Suprapubic skin (tissue), 4 donors: ENCODE measurements at regions not wholly inside any gene's neighbourhood (a gene's known extent, or its start where the extent isn't known, plus 50 kb on each side); places are given as distances from the start of the nearest gene placed in this dataset.

Experiments
- DNase-seq, 2 donors: peaks; one replicate each; pipeline ENCODE4 v3.0.0-alpha.2; 2019; ENCODE audit warnings: low spot score in 2 of 2
- H3K27ac ChIP-seq: fragments of 200-600 bp; sonication (generic); one replicate; pipeline ENCODE4 v1.5.1; 2019
- H3K27me3 ChIP-seq: fragments of 200-600 bp; sonication (generic); one replicate; pipeline ENCODE4 v1.5.1; 2019
- H3K36me3 ChIP-seq: fragments of 200-600 bp; sonication (generic); one replicate; pipeline ENCODE4 v1.5.1; 2019
- H3K4me1 ChIP-seq: fragments of 200-600 bp; sonication (generic); one replicate; pipeline ENCODE4 v1.5.1; 2019
- H3K4me3 ChIP-seq: fragments of 200-600 bp; sonication (generic); one replicate; pipeline ENCODE4 v1.5.1; 2019; ENCODE audit warnings: mild to moderate bottlenecking
- H3K9me3 ChIP-seq: fragments of 200-600 bp; sonication (generic); one replicate; pipeline ENCODE4 v1.5.1; 2019
- CTCF ChIP-seq, 2 donors: fragments of 200-600 bp in 1 of 2; fragments of 450-650 bp in 1 of 2; sonication (generic) in 1 of 2; IDR thresholded peaks; one replicate each; pipeline ENCODE4 v1.5.1; 2016 to 2019; ENCODE audit warnings: antibody characterized with exemption in 2 of 2, mild to moderate bottlenecking in 1 of 2, moderate library complexity in 1 of 2
- EP300 ChIP-seq: sonication (generic); formaldehyde crosslinking; IDR thresholded peaks from one replicate; pipeline ENCODE4 v1.6.1; 2017; ENCODE audit warnings: antibody characterized with exemption
- POLR2A ChIP-seq, 2 donors: fragments of 450-650 bp; IDR thresholded peaks; one replicate each; pipeline ENCODE4 v1.6.1; 2017; ENCODE audit warnings: antibody characterized with exemption in 2 of 2, mild to moderate bottlenecking in 2 of 2, moderate library complexity in 2 of 2
- POLR2AphosphoS5 ChIP-seq, 3 donors: sonication (generic); formaldehyde crosslinking; IDR thresholded peaks; one replicate each; pipeline ENCODE4 v1.6.1; 2017; ENCODE audit warnings: antibody characterized with exemption in 3 of 3
- WGBS: methylation state at CpG from one replicate; pipeline ENCODE4 v1.1.5; 2018; 5-methylcytosine and 5-hydroxymethylcytosine counted together

DNA sequence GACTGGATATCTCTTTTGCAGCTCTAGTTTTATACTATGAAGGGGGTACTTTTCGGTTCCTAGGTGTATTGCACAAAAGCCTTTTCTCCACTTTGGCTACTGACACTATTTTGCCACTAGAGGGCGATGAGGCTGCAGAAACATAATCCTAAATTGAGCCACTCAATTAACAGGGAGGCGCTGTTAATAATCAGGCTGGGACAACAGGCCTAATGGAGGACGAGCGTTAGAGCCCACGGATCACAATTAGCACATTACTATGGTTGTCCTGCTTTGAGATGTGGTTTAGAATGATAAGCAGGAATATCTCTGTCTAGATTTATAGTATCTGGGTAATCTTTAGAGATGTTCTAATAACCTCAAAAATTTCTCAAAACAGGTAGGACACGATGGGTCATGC lies 62.2 kb upstream of the PMAIP1 start:
- no peak for TF ChIP-seq POLR2A (IDR thresholded peaks at IDR 0.05)
- TF ChIP-seq CTCF (IDR thresholded peaks at IDR 0.05): peak; percentile 74 to 80
- H3K36me3 ChIP-seq: no peaks in the 10 kb centered on the region
- no peaks in the 10 kb centered on the region for H3K9me3 ChIP-seq
- no peaks in the 10 kb centered on the region for H3K27me3 ChIP-seq
- WGBS: 17% methylated on average over 7 of the region's 7 CpGs
- peak in 1 of 2 donors; percentile 26 for DNase-seq
- H3K4me3 ChIP-seq: no peak overlapping the region
- H3K4me1 ChIP-seq: peaks cover 5% of the 10 kb centered on the region
- no peak overlapping the region for H3K27ac ChIP-seq

- Histone ChIP-seq H3K27me3 (no peaks in the 10 kb centered on the region), H3K9me3 (no peaks in the 10 kb centered on the region), H3K4me3 (no peak overlapping the region), H3K36me3 (no peaks in the 10 kb centered on the region), H3K4me1 (peaks cover 5% of the 10 kb centered on the region), H3K27ac (no peak overlapping the region)
- DNase-seq: no peak
- WGBS: 79% methylated on average over 13 of the region's 13 CpGs
- no peak for TF ChIP-seq POLR2A (IDR thresholded peaks at IDR 0.05)
- TF ChIP-seq POLR2AphosphoS5 (IDR thresholded peaks at IDR 0.05): no peak
- no peak for TF ChIP-seq EP300
- no peak for TF ChIP-seq CTCF (IDR thresholded peaks at IDR 0.05)
Measured at GRCh38 chr18:59835605-59836379, 64.0 kb upstream of the PMAIP1 start.

GRCh38 chr18:59834267-59834666 lies 65.5 kb upstream of the PMAIP1 start:
- H3K9me3 ChIP-seq: no peaks in the 10 kb centered on the region
- H3K4me3 ChIP-seq: no peak overlapping the region
- TF ChIP-seq POLR2AphosphoS5 (IDR thresholded peaks at IDR 0.05): no peak
- TF ChIP-seq EP300: no peak
- no peak for TF ChIP-seq POLR2A (IDR thresholded peaks at IDR 0.05)
- no peak for TF ChIP-seq CTCF (IDR thresholded peaks at IDR 0.05)
- H3K4me1 ChIP-seq: peaks cover 5% of the 10 kb centered on the region
- no peaks in the 10 kb centered on the region for H3K27me3 ChIP-seq
- 77% methylated on average over 3 of the region's 3 CpGs for WGBS
- H3K36me3 ChIP-seq: no peaks in the 10 kb centered on the region
- no peak overlapping the region for H3K27ac ChIP-seq
- no peak for DNase-seq

DNA sequence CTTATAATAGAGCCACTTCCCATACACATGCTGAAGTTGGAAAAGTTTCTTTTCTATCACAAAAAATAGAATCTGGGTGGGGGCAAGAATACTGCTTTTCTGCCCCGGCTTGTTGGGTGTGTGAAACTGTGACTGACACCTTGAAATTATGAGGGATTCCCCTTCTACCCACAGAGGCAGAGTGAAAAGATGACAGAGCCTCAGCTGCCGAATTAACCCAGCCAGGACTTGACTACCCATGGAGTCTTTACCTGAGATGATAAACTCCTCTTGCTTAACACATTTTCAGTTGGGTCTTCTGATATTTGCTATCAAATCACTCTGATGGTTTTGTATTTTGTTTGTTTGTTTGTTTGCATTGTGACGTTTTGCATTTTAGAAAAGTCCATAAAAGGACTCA lies 66.0 kb upstream of the PMAIP1 start:
- Histone ChIP-seq H3K4me1 (peaks cover 5% of the 10 kb centered on the region), H3K27me3 (no peaks in the 10 kb centered on the region), H3K27ac (no peak overlapping the region), H3K36me3 (no peaks in the 10 kb centered on the region), H3K9me3 (no peaks in the 10 kb centered on the region), H3K4me3 (no peak overlapping the region)
- TF ChIP-seq POLR2AphosphoS5 (IDR thresholded peaks at IDR 0.05) (no peak), POLR2A (IDR thresholded peaks at IDR 0.05) (no peak), CTCF (IDR thresholded peaks at IDR 0.05) (no peak), EP300 (no peak)
- 62% methylated on average over 3 of the region's 3 CpGs for WGBS
- no peak for DNase-seq

DNA sequence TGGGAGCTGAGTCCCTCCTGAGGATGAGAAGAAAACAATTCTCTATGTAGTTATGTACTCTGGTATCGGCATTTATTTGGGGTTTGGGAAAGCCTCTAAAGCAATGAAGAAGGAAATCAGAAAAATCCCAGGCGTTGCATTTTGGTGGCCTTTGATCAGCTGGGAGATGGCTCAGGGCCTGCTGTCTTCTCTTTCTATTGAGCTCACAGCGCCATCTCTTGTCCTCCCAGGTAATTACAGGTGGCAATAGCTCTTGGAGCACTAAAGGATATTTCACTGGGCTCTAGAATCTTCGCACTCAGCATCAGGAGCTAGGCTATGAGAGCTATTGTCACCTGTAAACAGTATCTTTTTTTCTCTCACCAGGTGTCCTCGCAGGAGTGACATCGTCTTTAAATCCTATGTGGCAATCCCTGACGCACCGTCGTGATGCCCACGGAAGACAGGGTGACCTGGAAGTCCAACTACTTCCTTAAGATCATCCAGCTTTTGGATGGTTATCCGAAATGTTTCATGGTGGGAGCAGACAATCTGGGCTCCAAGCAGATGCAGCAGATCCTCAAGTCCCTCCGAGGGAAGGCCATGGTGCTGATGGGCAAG lies 76.1 kb upstream of the PMAIP1 start:
- TF ChIP-seq POLR2A (IDR thresholded peaks at IDR 0.05): no peak
- TF ChIP-seq EP300: no peak
- peak; percentile 75 to 79 for TF ChIP-seq CTCF (IDR thresholded peaks at IDR 0.05)
- no peak for TF ChIP-seq POLR2AphosphoS5 (IDR thresholded peaks at IDR 0.05)
- peak; percentile 82 for DNase-seq
- WGBS: 36% methylated on average over 12 of the region's 12 CpGs
- H3K27ac ChIP-seq: peak overlapping the region; percentile 29
- no peaks in the 10 kb centered on the region for H3K9me3 ChIP-seq
- H3K27me3 ChIP-seq: no peaks in the 10 kb centered on the region
- H3K4me1 ChIP-seq: no peaks in the 10 kb centered on the region
- no peaks in the 10 kb centered on the region for H3K36me3 ChIP-seq
- no peak overlapping the region for H3K4me3 ChIP-seq
